ENCODE measurements at regions not wholly inside any gene's neighbourhood (a gene's known extent, or its start where the extent isn't known, plus 50 kb on each side); places are given as distances from the start of the nearest gene placed in this dataset.
A peak's percentile ranks its signal among the peaks of the same experiment; 100 is the strongest.

GRCh38 chr18:7482342-7482741 is 84.8 kb upstream of the PTPRM start:
- Histone ChIP-seq H3K4me1 (peaks cover 0 to 5% (median 4%) of the 10 kb centered on the region in 3 donors), H3K27ac (no peak overlapping the region), H3K27me3 (no peaks in the 10 kb centered on the region), H3K4me3 (no peak overlapping the region), H3K9me3 (no peaks in the 10 kb centered on the region), H3K36me3 (no peaks in the 10 kb centered on the region)
- ATAC-seq: no peak
- TF ChIP-seq EP300 (IDR thresholded peaks at IDR 0.05) (no peak), POLR2AphosphoS5 (IDR thresholded peaks at IDR 0.05) (no peak), CTCF (IDR thresholded peaks at IDR 0.05) (no peak), POLR2A (IDR thresholded peaks at IDR 0.05) (no peak)

- peak overlapping the region in 2 of 4 donors; percentile 50 for H3K27ac ChIP-seq
- no peaks in the 10 kb centered on the region for H3K36me3 ChIP-seq
- no peak for ATAC-seq
- no peaks in the 10 kb centered on the region for H3K27me3 ChIP-seq
- WGBS, 2 donors (ENCODE audit: low coverage in 1 of 2): 86 to 100% methylated on average over 1 to 2 of the region's 4 CpGs
- TF ChIP-seq POLR2AphosphoS5 (IDR thresholded peaks at IDR 0.05) (no peak), POLR2A (IDR thresholded peaks at IDR 0.05) (no peak), CTCF (IDR thresholded peaks at IDR 0.05) (no peak), EP300 (IDR thresholded peaks at IDR 0.05) (no peak)
- H3K4me3 ChIP-seq: no peak overlapping the region
- no peaks in the 10 kb centered on the region for H3K4me1 ChIP-seq
- H3K9me3 ChIP-seq: no peaks in the 10 kb centered on the region
These were observed 81.5 kb upstream of the PTPRM start for GRCh38 chr18:7485616-7486015.

- H3K27me3 ChIP-seq: no peaks in the 10 kb centered on the region
- H3K27ac ChIP-seq: no peak overlapping the region
- 47 to 91% methylated on average over 2 to 3 of the region's 4 CpGs for WGBS, 2 donors (ENCODE audit: low coverage in 1 of 2)
- no peaks in the 10 kb centered on the region for H3K4me1 ChIP-seq
- H3K4me3 ChIP-seq: no peak overlapping the region
- no peak for ATAC-seq
- no peaks in the 10 kb centered on the region for H3K36me3 ChIP-seq
- TF ChIP-seq POLR2A (IDR thresholded peaks at IDR 0.05): no peak
- no peak for TF ChIP-seq POLR2AphosphoS5 (IDR thresholded peaks at IDR 0.05)
- TF ChIP-seq CTCF (IDR thresholded peaks at IDR 0.05): no peak
- no peak for TF ChIP-seq EP300 (IDR thresholded peaks at IDR 0.05)
- no peaks in the 10 kb centered on the region for H3K9me3 ChIP-seq
These were observed 78.5 kb upstream of the PTPRM start for GRCh38 chr18:7488571-7488970.

GRCh38 chr18:7490104-7490503 is 77.0 kb upstream of the PTPRM start:
- WGBS, 2 donors (ENCODE audit: low coverage in 1 of 2): 83 to 85% methylated on average over 1 of the region's 1 CpG
- Histone ChIP-seq H3K36me3 (no peaks in the 10 kb centered on the region), H3K9me3 (no peaks in the 10 kb centered on the region), H3K27me3 (no peaks in the 10 kb centered on the region), H3K4me3 (no peak overlapping the region), H3K27ac (no peak overlapping the region), H3K4me1 (no peaks in the 10 kb centered on the region)
- ATAC-seq: no peak
- TF ChIP-seq CTCF (IDR thresholded peaks at IDR 0.05): no peak
- TF ChIP-seq EP300 (IDR thresholded peaks at IDR 0.05): no peak
- no peak for TF ChIP-seq POLR2AphosphoS5 (IDR thresholded peaks at IDR 0.05)
- no peak for TF ChIP-seq POLR2A (IDR thresholded peaks at IDR 0.05)

- Histone ChIP-seq H3K4me1 (no peaks in the 10 kb centered on the region), H3K36me3 (no peaks in the 10 kb centered on the region), H3K9me3 (no peaks in the 10 kb centered on the region), H3K27ac (no peak overlapping the region), H3K27me3 (no peaks in the 10 kb centered on the region), H3K4me3 (no peak overlapping the region)
- 77 to 85% methylated on average over 3 of the region's 3 CpGs for WGBS, 2 donors (ENCODE audit: low coverage in 1 of 2)
- ATAC-seq: no peak
- TF ChIP-seq CTCF (IDR thresholded peaks at IDR 0.05) (no peak), EP300 (IDR thresholded peaks at IDR 0.05) (no peak), POLR2AphosphoS5 (IDR thresholded peaks at IDR 0.05) (no peak), POLR2A (IDR thresholded peaks at IDR 0.05) (no peak)
These were observed 74.7 kb upstream of the PTPRM start for GRCh38 chr18:7492385-7492784.

Data from gastroesophageal sphincter (tissue), 4 donors.